Sigmoid colon (tissue), 6 donors: ENCODE measurements at regions not wholly inside any gene's neighbourhood (a gene's known extent, or its start where the extent isn't known, plus 50 kb on each side); places are given as distances from the start of the nearest gene placed in this dataset.

ENCODE experiments used
- DNase-seq: peaks from one replicate; pipeline ENCODE4 v3.0.0-alpha.2; 2019
- H3K27ac ChIP-seq, 4 donors: fragments of 200-600 bp; sonication (generic); one replicate each; pipeline ENCODE4 v1.5.1; 2016 to 2019; ENCODE audit warnings: mild to moderate bottlenecking in 1 of 4
- H3K27me3 ChIP-seq, 3 donors: fragments of 200-600 bp; sonication (generic); one replicate each; pipeline ENCODE4 v1.5.1; 2019; ENCODE audit warnings: mild to moderate bottlenecking in 1 of 3
- H3K36me3 ChIP-seq, 4 donors: fragments of 200-600 bp; sonication (generic); one replicate each; pipeline ENCODE4 v1.5.1; 2016 to 2019
- H3K4me1 ChIP-seq, 4 donors: fragments of 200-600 bp; sonication (generic); one replicate each; pipeline ENCODE4 v1.5.1; 2017 to 2019
- H3K4me3 ChIP-seq, 4 donors: fragments of 200-600 bp; sonication (generic); one replicate each; pipeline ENCODE4 v1.5.1; 2017 to 2019; ENCODE audit warnings: mild to moderate bottlenecking in 2 of 4, moderate library complexity in 1 of 4
- H3K9me3 ChIP-seq, 4 donors: fragments of 200-600 bp in 3 of 4; sonication (generic) in 3 of 4; one replicate each; pipeline versions ENCODE4 v1.5.1 to v1.6.1; 2013 to 2019
- EP300 ChIP-seq, 4 donors: sonication (generic); formaldehyde crosslinking; IDR thresholded peaks; one replicate each; pipeline ENCODE4 v1.6.1; 2017; ENCODE audit warnings: antibody characterized with exemption in 4 of 4
- POLR2A ChIP-seq, 2 donors: fragments of 450-650 bp; IDR thresholded peaks; one replicate each; pipeline ENCODE4 v1.6.1; 2016; ENCODE audit warnings: antibody characterized with exemption in 2 of 2, mild to moderate bottlenecking in 2 of 2, moderate library complexity in 2 of 2
- POLR2AphosphoS5 ChIP-seq, 4 donors: sonication (generic); formaldehyde crosslinking; IDR thresholded peaks; one replicate each; pipeline ENCODE4 v1.6.1; 2017; ENCODE audit warnings: antibody characterized with exemption in 4 of 4
- WGBS, 2 donors: extraction: QIAGEN DNeasy Blood & Tissue Kit; methylation state at CpG; one replicate each; pipeline ENCODE4 v1.1.7; 2013; 5-methylcytosine and 5-hydroxymethylcytosine counted together
- intact Hi-C: fragments of 100-400 bp; cut with DNase I; formaldehyde crosslinking; loops from one replicate; pipeline ENCODE4 v1.15.1; 2023
- TF ChIP-seq, protein P1 (sequence below), 4 experiments: fragments of 450-650 bp in 3 of 4; fragments of 200-600 bp in 1 of 4; IDR thresholded peaks; one replicate each; pipeline ENCODE4 v1.5.1; 2016 to 2019; ENCODE audit warnings: antibody characterized with exemption in 4 of 4, mild to moderate bottlenecking in 3 of 4, moderate library complexity in 2 of 4
- donor health status: healthy with polysubstance abuse.
- donor health status: healthy.

DNA sequence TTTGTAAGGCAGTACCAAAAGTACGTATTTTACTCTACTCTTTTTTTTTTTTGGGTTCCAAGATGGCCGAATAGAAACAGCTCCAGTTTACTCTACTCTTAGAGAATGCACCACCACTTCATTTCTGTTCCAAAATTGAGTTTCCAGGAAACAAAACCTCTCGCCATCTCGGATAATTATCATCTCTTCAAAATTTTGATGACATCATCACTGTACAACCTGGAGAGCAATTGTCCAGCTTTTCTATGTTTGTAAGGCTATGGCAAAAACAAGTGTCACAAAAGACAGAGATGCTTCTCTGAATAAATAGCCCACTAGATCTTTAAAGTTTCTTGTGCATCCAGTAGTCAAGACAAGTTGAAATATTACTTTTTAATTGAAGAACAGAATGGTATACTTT, 1631.9 kb upstream of the CDH6 start:
- Histone ChIP-seq H3K9me3 (no peaks in the 10 kb centered on the region), H3K4me3 (no peak overlapping the region), H3K4me1 (no peaks in the 10 kb centered on the region), H3K36me3 (no peaks in the 10 kb centered on the region), H3K27me3 (no peaks in the 10 kb centered on the region), H3K27ac (no peak overlapping the region)
- WGBS, 2 donors: 74 to 75% methylated on average over 4 of the region's 4 CpGs
- TF ChIP-seq POLR2AphosphoS5 (IDR thresholded peaks at IDR 0.05): no peak
- TF ChIP-seq, protein P1, sequence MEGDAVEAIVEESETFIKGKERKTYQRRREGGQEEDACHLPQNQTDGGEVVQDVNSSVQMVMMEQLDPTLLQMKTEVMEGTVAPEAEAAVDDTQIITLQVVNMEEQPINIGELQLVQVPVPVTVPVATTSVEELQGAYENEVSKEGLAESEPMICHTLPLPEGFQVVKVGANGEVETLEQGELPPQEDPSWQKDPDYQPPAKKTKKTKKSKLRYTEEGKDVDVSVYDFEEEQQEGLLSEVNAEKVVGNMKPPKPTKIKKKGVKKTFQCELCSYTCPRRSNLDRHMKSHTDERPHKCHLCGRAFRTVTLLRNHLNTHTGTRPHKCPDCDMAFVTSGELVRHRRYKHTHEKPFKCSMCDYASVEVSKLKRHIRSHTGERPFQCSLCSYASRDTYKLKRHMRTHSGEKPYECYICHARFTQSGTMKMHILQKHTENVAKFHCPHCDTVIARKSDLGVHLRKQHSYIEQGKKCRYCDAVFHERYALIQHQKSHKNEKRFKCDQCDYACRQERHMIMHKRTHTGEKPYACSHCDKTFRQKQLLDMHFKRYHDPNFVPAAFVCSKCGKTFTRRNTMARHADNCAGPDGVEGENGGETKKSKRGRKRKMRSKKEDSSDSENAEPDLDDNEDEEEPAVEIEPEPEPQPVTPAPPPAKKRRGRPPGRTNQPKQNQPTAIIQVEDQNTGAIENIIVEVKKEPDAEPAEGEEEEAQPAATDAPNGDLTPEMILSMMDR (IDR thresholded peaks at IDR 0.05): no peak
- TF ChIP-seq POLR2A (IDR thresholded peaks at IDR 0.05): no peak
- TF ChIP-seq EP300 (IDR thresholded peaks at IDR 0.05): no peak
- intact Hi-C loops: no loop called here
- DNase-seq: no peak

DNA sequence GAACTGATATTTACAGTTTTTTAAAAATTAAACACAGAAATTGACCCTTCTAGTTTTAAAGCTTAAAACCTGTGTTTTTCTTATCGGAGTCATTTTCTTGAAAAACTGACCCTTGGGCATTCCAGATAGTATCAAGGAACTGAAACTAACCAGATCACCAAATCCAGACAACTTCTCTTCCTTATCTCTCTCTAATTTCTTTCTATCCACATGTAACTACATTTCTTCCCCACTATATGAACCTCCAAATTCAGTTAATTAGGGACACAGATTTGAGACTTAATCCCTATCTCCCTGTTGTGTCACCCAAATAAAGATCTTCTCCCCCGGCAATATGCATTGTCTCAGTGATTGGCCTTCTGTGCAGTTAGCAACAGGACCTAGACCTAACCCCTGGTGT, 1643.0 kb upstream of the CDH6 start:
- no peak for DNase-seq
- Histone ChIP-seq H3K9me3 (no peaks in the 10 kb centered on the region), H3K36me3 (no peaks in the 10 kb centered on the region), H3K4me3 (no peak overlapping the region), H3K27ac (no peak overlapping the region), H3K27me3 (no peaks in the 10 kb centered on the region), H3K4me1 (no peaks in the 10 kb centered on the region)
- intact Hi-C loops: no loop called here
- TF ChIP-seq, protein P1 (IDR thresholded peaks at IDR 0.05): no peak
- no peak for TF ChIP-seq POLR2AphosphoS5 (IDR thresholded peaks at IDR 0.05)
- no peak for TF ChIP-seq POLR2A (IDR thresholded peaks at IDR 0.05)
- no peak for TF ChIP-seq EP300 (IDR thresholded peaks at IDR 0.05)
- 63 to 84% methylated on average over 2 of the region's 2 CpGs for WGBS, 2 donors

DNA sequence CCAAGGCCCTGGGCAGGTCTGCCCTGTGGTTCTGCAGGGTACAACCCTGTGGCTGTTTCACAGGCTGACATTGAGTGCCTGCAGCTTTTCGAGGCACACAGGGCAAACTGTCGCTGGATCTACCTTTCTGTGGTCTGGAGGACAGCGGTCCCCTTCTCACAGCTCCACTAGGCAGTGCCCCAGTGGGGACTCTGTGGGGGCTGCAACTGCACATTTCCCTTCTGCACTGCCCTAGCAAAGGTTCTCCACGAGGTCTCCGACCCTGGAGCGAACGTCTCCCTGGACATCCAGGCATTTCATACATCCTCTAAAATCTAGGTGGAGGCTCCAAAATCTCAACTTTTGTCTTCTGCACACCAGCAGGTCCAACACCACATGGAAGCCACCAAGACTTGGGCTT, 1645.2 kb upstream of the CDH6 start:
- intact Hi-C loops: no loop called here
- Histone ChIP-seq H3K36me3 (no peaks in the 10 kb centered on the region), H3K9me3 (no peaks in the 10 kb centered on the region), H3K27ac (no peak overlapping the region), H3K4me3 (no peak overlapping the region), H3K4me1 (no peaks in the 10 kb centered on the region), H3K27me3 (no peaks in the 10 kb centered on the region)
- no peak for TF ChIP-seq POLR2A (IDR thresholded peaks at IDR 0.05)
- no peak for TF ChIP-seq EP300 (IDR thresholded peaks at IDR 0.05)
- TF ChIP-seq, protein P1 (IDR thresholded peaks at IDR 0.05): no peak
- TF ChIP-seq POLR2AphosphoS5 (IDR thresholded peaks at IDR 0.05): no peak
- 91 to 92% methylated on average over 7 of the region's 7 CpGs for WGBS, 2 donors
- DNase-seq: no peak

DNA sequence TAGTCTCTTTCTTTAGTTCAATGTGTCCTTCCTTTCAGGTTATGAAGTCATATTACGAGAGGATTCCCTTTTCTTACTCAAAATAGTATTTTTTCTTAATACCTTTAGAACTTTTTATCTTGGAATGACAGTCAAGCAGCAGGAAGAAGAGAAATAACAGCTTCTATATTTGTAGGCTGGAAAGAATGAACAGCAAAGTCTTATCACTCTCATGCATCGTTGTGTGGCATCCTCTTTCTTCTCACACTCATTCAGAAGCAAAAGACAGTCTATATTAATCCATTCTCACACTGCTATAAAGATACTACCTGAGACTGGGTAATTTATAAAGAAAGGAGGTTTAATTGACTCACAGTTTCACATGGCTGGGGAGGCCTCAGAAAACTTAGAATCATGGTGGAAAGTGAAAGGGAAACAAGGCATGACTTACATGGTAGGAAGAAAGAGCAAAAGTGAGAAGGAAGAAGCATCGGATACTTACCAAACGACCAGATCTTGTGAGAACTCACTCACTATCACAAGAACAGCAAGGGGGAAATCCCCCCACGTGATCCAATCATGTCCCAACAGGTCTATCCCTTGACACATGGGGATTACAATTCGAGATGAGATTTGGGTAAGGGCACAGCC, 1646.1 kb upstream of the CDH6 start:
- DNase-seq: no peak
- intact Hi-C loops: no loop called here
- H3K4me3 ChIP-seq: no peak overlapping the region
- H3K27me3 ChIP-seq: no peaks in the 10 kb centered on the region
- no peaks in the 10 kb centered on the region for H3K4me1 ChIP-seq
- no peaks in the 10 kb centered on the region for H3K9me3 ChIP-seq
- H3K36me3 ChIP-seq: no peaks in the 10 kb centered on the region
- TF ChIP-seq EP300 (IDR thresholded peaks at IDR 0.05): no peak
- TF ChIP-seq, protein P1 (IDR thresholded peaks at IDR 0.05): no peak
- no peak for TF ChIP-seq POLR2AphosphoS5 (IDR thresholded peaks at IDR 0.05)
- TF ChIP-seq POLR2A (IDR thresholded peaks at IDR 0.05): no peak
- H3K27ac ChIP-seq: no peak overlapping the region
- 45 to 56% methylated on average over 6 of the region's 6 CpGs for WGBS, 2 donors

DNA sequence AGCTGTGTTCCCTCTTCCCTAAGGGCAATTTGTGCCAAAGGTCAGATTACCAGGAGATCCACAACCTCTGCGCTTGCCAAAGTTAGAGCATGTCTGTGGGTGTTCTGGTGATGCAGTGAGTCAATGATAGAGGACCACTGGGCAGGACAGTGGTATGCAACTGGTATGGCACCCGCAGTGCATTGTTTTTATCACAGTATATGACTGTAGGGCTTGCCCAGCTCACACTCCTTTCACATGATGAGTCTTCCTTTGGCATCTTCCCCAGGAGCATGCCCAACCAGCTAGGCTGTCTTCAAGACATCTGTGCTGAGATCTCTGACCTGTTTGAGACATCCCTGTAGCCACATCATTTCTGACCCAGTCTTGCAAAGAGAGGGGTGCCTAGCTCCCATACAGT, 1650.0 kb upstream of the CDH6 start:
- intact Hi-C loops: no loop called here
- no peak for DNase-seq
- Histone ChIP-seq H3K4me1 (no peaks in the 10 kb centered on the region), H3K4me3 (no peak overlapping the region), H3K9me3 (no peaks in the 10 kb centered on the region), H3K27ac (no peak overlapping the region), H3K27me3 (no peaks in the 10 kb centered on the region), H3K36me3 (no peaks in the 10 kb centered on the region)
- TF ChIP-seq EP300 (IDR thresholded peaks at IDR 0.05) (no peak), POLR2A (IDR thresholded peaks at IDR 0.05) (no peak), POLR2AphosphoS5 (IDR thresholded peaks at IDR 0.05) (no peak)
- TF ChIP-seq, protein P1 (IDR thresholded peaks at IDR 0.05): no peak
- WGBS, 2 donors: 83 to 88% methylated on average over 2 of the region's 2 CpGs
